ENCODE measurements at regions not wholly inside any gene's neighbourhood (a gene's known extent, or its start where the extent isn't known, plus 50 kb on each side); places are given as distances from the start of the nearest gene placed in this dataset.

DNA sequence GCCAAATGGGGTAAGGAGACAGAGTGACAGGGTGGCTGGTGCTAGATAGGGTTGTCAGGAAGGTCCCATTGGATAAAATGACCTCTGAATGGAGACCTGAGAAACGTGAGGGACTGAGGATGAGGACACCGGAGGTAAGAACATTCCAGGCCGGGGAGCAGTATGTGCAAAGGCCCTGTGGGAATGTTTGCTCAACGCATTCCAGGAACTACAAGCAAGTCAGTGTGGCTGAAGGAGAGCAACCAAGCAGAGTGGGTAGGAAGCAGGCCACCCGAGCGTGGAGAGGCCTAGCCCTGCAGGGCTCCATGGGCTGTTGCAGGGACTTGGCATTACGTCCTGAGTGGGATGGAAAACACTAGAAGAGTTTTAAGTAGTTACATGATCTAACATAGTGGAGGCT is 185.6 kb downstream of the ZBTB18 start:
- Histone ChIP-seq H3K9me2 (replicated peaks; ENCODE audit: low read length) (no peaks in the 10 kb centered on the region), H3K36me3 (ENCODE audit: low read depth, low read length) (no peaks in the 10 kb centered on the region), H3K4me1 (ENCODE audit: insufficient read depth, low read length) (peaks cover 7% of the 10 kb centered on the region), H3K4me2 (ENCODE audit: low read length) (no peak overlapping the region), H4K20me1 (ENCODE audit: low read length) (no peaks in the 10 kb centered on the region), H3K27me3 (ENCODE audit: low read length) (no peaks in the 10 kb centered on the region), H3K9me3 (ENCODE audit: low read length) (no peaks in the 10 kb centered on the region), H2AFZ (ENCODE audit: low read length) (no peak overlapping the region), H3K79me2 (ENCODE audit: low read length) (no peaks in the 10 kb centered on the region), H3K4me3 (ENCODE audit: low read length) (no peak overlapping the region), H3K9ac (ENCODE audit: low read length) (no peak overlapping the region), H3K27ac (ENCODE audit: low read length) (no peak overlapping the region), H3F3A (ENCODE audit: low read length, unreplicated experiment) (no peaks in the 10 kb centered on the region)
- ATAC-seq (no peak), DNase-seq (no peak)
- BruUV-seq (replicated peaks) = no TSS peak
- ChIA-PET CTCF (no interaction called here), POLR2A (ENCODE audit: unreplicated experiment) (no interaction called here)
- intact Hi-C loops (cut with micrococcal nuclease) = no loop called here
- TF ChIP-seq EZH2 (IDR thresholded peaks at IDR 0.05; ENCODE audit: low read length, unreplicated experiment) (no peak), CTCF (conservative IDR thresholded peaks at IDR 0.05; ENCODE audit: low read depth, low read length) (no peak)

GRCh38 chr1:244237445-244237844 is 186.4 kb downstream of the ZBTB18 start:
- Histone ChIP-seq H3K4me1 (ENCODE audit: insufficient read depth, low read length) (no peaks in the 10 kb centered on the region), H3K4me2 (ENCODE audit: low read length) (no peak overlapping the region), H3K27ac (ENCODE audit: low read length) (no peak overlapping the region), H3K9me3 (ENCODE audit: low read length) (no peaks in the 10 kb centered on the region), H3K36me3 (ENCODE audit: low read depth, low read length) (no peaks in the 10 kb centered on the region), H3K79me2 (ENCODE audit: low read length) (no peaks in the 10 kb centered on the region), H4K20me1 (ENCODE audit: low read length) (no peaks in the 10 kb centered on the region), H3K9ac (ENCODE audit: low read length) (no peak overlapping the region), H2AFZ (ENCODE audit: low read length) (no peak overlapping the region), H3K4me3 (ENCODE audit: low read length) (no peak overlapping the region), H3F3A (ENCODE audit: low read length, unreplicated experiment) (no peaks in the 10 kb centered on the region), H3K27me3 (ENCODE audit: low read length) (no peaks in the 10 kb centered on the region), H3K9me2 (replicated peaks; ENCODE audit: low read length) (no peaks in the 10 kb centered on the region)
- intact Hi-C loops (cut with micrococcal nuclease) = no loop called here
- BruUV-seq (replicated peaks) = no TSS peak
- TF ChIP-seq EZH2 (IDR thresholded peaks at IDR 0.05; ENCODE audit: low read length, unreplicated experiment) (no peak), EZH2phosphoT487 (IDR thresholded peaks at IDR 0.05; ENCODE audit: borderline replicate concordance, low read length) (no peak)
- DNase-seq = peak; percentile 36
- ATAC-seq = peak; percentile 50
- CTCF ChIA-PET = no interaction called here
- POLR2A ChIA-PET (ENCODE audit: unreplicated experiment) = no interaction called here

DNA sequence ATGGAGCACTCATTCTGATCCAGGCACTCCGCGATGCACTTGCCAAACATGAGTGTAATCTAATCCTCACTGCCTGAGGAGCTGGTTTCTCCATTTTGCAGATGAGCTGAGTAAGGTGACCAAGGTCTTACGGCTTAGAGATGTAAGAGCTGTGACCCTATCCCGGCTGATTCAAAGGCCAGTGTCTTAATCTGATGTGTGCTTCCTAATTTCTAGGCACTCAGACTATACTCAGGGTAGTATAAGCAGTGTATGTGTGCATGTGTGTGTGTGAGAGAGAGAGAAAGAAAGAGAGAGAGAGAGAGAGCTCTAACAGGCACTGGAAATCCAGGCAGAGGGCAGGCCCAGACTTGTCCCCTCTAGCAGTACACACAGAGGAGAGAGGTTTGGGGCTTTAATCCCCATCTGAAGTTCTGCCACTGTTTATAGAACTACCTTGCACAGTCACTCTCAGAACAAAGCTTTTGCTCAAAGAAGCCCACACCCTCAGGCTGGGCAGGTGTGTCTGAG is 188.2 kb downstream of the ZBTB18 start:
- ATAC-seq (no peak), DNase-seq (no peak)
- no peak overlapping the region for H3K4me2 ChIP-seq (ENCODE audit: low read length)
- TF ChIP-seq CTCF (conservative IDR thresholded peaks at IDR 0.05; ENCODE audit: low read depth, low read length) = no peak
- TF ChIP-seq EZH2 (IDR thresholded peaks at IDR 0.05; ENCODE audit: low read length, unreplicated experiment) = no peak
- TF ChIP-seq EZH2phosphoT487 (IDR thresholded peaks at IDR 0.05; ENCODE audit: borderline replicate concordance, low read length) = no peak
- H3F3A ChIP-seq (ENCODE audit: low read length, unreplicated experiment) = no peaks in the 10 kb centered on the region
- no peaks in the 10 kb centered on the region for H4K20me1 ChIP-seq (ENCODE audit: low read length)
- intact Hi-C loops (cut with micrococcal nuclease) = no loop called here
- no peaks in the 10 kb centered on the region for H3K9me3 ChIP-seq (ENCODE audit: low read length)
- no peak overlapping the region for H3K4me3 ChIP-seq (ENCODE audit: low read length)
- H3K9me2 ChIP-seq (replicated peaks; ENCODE audit: low read length) = no peaks in the 10 kb centered on the region
- POLR2A ChIA-PET (ENCODE audit: unreplicated experiment) = interaction anchor here (0.5 kb wide), 1 partner anchor 361 kb away, joined by 9 read pairs; no protein-coding TSS in a partner anchor
- H3K9ac ChIP-seq (ENCODE audit: low read length) = no peak overlapping the region
- CTCF ChIA-PET = no interaction called here
- H3K79me2 ChIP-seq (ENCODE audit: low read length) = no peaks in the 10 kb centered on the region
- BruUV-seq (replicated peaks) = no TSS peak
- H3K36me3 ChIP-seq (ENCODE audit: low read depth, low read length) = no peaks in the 10 kb centered on the region
- H3K27ac ChIP-seq (ENCODE audit: low read length) = no peak overlapping the region
- H3K27me3 ChIP-seq (ENCODE audit: low read length) = peaks cover 9% of the 10 kb centered on the region
- H3K4me1 ChIP-seq (ENCODE audit: insufficient read depth, low read length) = no peaks in the 10 kb centered on the region
- H2AFZ ChIP-seq (ENCODE audit: low read length) = no peak overlapping the region

All from PC-3 (cell line).